Pancreas (tissue), 10 donors: ENCODE measurements at regions not wholly inside any gene's neighbourhood (a gene's known extent, or its start where the extent isn't known, plus 50 kb on each side); places are given as distances from the start of the nearest gene placed in this dataset.

Experiments
- ATAC-seq, 4 donors: fragments of 200-7000 bp; cut with Tn5 transposase; one replicate each; pipeline versions ENCODE4 v1.8.0 to v1.9.1; 2020; ENCODE audit warnings: mild to moderate bottlenecking in 4 of 4, moderate library complexity in 4 of 4
- DNase-seq, 6 donors: peaks; one replicate each; pipeline ENCODE4 v3.0.0-alpha.2; 2020
- FAIRE-seq: peaks from 2 replicates; lab custom pipeline; 2012; peaks lifted over from hg19 to GRCh38; lab: Jason Lieb, UNC
- H3K27ac ChIP-seq, 4 donors: fragments of 200-600 bp; sonication (generic); 1 replicate in 3 of 4; 2 replicates in 1 of 4; pipeline versions ENCODE4 v1.5.0 to v1.8.0; 2020
- H3K27me3 ChIP-seq, 4 donors: fragments of 200-600 bp; one replicate each; pipeline ENCODE4 v1.8.0; 2021
- H3K36me3 ChIP-seq, 3 donors: fragments of 200-600 bp; sonication (generic) in 1 of 3; one replicate each; pipeline versions ENCODE4 v1.5.0 to v1.8.0; 2020 to 2021
- H3K4me1 ChIP-seq, 3 donors: fragments of 200-600 bp; one replicate each; pipeline ENCODE4 v1.8.0; 2021
- H3K4me3 ChIP-seq, 4 donors: fragments of 200-600 bp; sonication (generic) in 2 of 4; one replicate each; pipeline versions ENCODE4 v1.5.0 to v1.8.0; 2020 to 2021
- H3K9me3 ChIP-seq, 4 donors: fragments of 200-600 bp; one replicate each; pipeline ENCODE4 v1.8.0; 2021
- CTCF ChIP-seq, 4 donors: fragments of 200-600 bp; sonication (generic) in 3 of 4; IDR thresholded peaks; one replicate each; pipeline versions ENCODE4 v1.5.0 to v1.8.0; 2021; ENCODE audit warnings: antibody characterized with exemption in 4 of 4
- WGBS, 2 donors: extraction: QIAGEN DNeasy Blood & Tissue Kit; methylation state at CpG; one replicate each; pipeline ENCODE4 v1.1.7; 2013; 5-methylcytosine and 5-hydroxymethylcytosine counted together
- intact Hi-C, 3 donors: fragments of 100-400 bp; cut with DNase I; formaldehyde crosslinking; loops; one replicate each; pipeline versions ENCODE4 v1.11.1 to v1.14.2; 2022
- donor health status: healthy with polysubstance abuse.
- donor health status: DM: no; HTN: no; CAD: no; lungs with moderate emphysema.
- donor health status: DM: no; HTN: no; CAD: no.
- donor health status: control.
- donor health status: control.
- donor health status: Bipolar disorder and iron deficiency.
- donor health status: DM: yes; HTN: yes; CAD: no.
- donor health status: DM: no; HTN: no; CAD: no.
- donor health status: DM: no; HTN: no; CAD: no.
- donor health status: DM: yes; HTN: yes; CAD: no.

DNA sequence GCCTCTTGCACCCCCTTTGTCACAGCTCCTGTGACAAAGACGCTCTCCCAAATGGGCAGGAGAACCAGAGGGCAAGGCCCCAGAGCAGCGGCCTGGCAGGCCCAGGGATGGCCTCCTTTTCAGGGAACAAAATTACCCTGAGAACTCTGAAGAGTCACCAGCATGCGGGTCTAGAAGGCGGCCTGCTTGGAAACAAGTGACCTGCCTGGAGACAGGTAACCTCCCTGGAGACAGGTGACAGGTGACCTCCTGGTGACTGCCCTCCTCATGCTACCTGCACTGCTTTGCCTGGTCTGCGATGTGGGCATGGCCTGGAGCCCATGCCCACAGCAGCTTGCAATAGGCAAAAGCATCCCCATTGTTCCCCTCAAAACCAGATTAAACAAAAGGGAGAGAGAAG, 86.5 kb upstream of the ZC3H12A start:
- TF ChIP-seq CTCF (IDR thresholded peaks at IDR 0.05): no peak
- DNase-seq: no peak
- Histone ChIP-seq H3K9me3 (no peaks in the 10 kb centered on the region), H3K27ac (no peak overlapping the region), H3K4me3 (no peak overlapping the region), H3K36me3 (no peaks in the 10 kb centered on the region), H3K4me1 (no peaks in the 10 kb centered on the region), H3K27me3 (no peaks in the 10 kb centered on the region)
- WGBS, 2 donors: 71 to 78% methylated on average over 5 of the region's 5 CpGs
- no peak for FAIRE-seq
- intact Hi-C loops: no loop called here
- no peak for ATAC-seq

DNA sequence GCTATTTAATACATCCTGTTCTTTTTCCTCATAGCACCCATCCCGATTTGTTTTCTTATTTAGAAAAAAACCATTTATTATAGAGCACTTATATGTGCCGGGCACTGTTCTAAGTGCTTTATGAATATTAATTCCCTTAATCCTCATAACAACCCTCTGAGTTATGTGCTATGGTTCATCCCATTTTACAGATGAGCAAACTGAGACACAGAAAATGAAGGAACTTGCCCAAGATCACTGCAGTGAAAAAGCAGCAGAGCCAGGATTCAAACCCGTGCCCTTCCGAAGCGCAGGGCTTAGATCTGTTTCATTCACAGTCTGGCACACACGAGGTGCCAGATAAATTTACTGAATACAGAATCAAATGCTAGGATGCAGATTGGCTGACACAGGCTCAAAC, 85.1 kb upstream of the ZC3H12A start:
- Histone ChIP-seq H3K4me1 (no peaks in the 10 kb centered on the region), H3K27me3 (peaks cover 0 to 6% (median 0%) of the 10 kb centered on the region in 4 donors), H3K4me3 (no peak overlapping the region), H3K9me3 (no peaks in the 10 kb centered on the region), H3K27ac (no peak overlapping the region), H3K36me3 (no peaks in the 10 kb centered on the region)
- DNase-seq (no peak), ATAC-seq (no peak), FAIRE-seq (no peak)
- no peak for TF ChIP-seq CTCF (IDR thresholded peaks at IDR 0.05)
- 79 to 80% methylated on average over 6 of the region's 6 CpGs for WGBS, 2 donors
- intact Hi-C loops: no loop called here

DNA sequence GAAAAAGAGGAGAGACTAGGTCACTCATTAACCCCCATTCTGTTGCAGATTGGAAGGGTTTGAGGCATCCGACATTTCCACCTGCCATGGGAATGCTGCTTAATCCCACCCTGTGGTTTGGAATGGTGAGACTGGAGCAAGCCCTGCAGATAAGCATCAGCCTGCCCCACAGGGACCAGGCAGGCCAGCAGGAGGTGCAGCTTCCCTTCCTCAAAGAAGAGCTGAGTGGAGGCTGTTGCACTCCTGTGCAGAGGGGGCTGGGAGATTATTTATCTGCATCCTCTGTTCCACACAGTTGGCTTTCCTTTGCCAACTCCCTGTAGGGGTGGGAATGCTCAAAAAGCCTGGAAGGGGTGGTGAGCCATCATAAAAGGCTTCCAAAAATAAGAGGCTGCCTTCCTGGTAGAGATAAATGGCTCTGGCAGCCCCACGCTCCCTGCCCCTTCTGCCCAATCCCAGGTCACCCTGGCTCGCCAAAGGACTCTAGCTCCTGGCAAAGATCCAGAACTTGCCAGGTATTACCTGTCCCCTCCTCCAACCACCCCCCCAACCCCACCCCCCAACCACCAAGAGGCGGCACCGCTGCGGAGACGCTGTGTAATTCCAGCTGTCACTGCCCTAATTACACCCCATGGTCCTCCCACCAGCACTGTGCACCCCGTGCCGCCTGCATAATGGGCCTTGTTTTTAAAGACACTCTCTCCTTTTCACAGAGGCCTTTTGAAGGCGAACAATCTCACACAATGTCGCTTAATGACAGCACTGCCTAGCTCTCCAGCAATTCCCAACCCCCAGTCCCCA, 83.0 kb upstream of the ZC3H12A start:
- TF ChIP-seq CTCF (IDR thresholded peaks at IDR 0.05): no peak
- Histone ChIP-seq H3K27me3 (peaks cover 0 to 6% (median 0%) of the 10 kb centered on the region in 4 donors), H3K4me3 (no peak overlapping the region), H3K36me3 (no peaks in the 10 kb centered on the region), H3K9me3 (no peaks in the 10 kb centered on the region), H3K4me1 (no peaks in the 10 kb centered on the region), H3K27ac (no peak overlapping the region)
- no peak for FAIRE-seq
- ATAC-seq: no peak
- intact Hi-C loops: no loop called here
- no peak for DNase-seq
- 19 to 26% methylated on average over 11 of the region's 11 CpGs for WGBS, 2 donors

GRCh38 chr1:37392051-37392450, 82.3 kb upstream of the ZC3H12A start:
- Histone ChIP-seq H3K9me3 (no peaks in the 10 kb centered on the region), H3K27ac (no peak overlapping the region), H3K36me3 (no peaks in the 10 kb centered on the region), H3K4me1 (no peaks in the 10 kb centered on the region), H3K4me3 (no peak overlapping the region), H3K27me3 (peaks cover 0 to 6% (median 0%) of the 10 kb centered on the region in 4 donors)
- no peak for TF ChIP-seq CTCF (IDR thresholded peaks at IDR 0.05)
- intact Hi-C loops: no loop called here
- FAIRE-seq: no peak
- DNase-seq: no peak
- ATAC-seq: no peak
- 52 to 57% methylated on average over 5 of the region's 5 CpGs for WGBS, 2 donors
